HG03565 (cell line): ENCODE measurements at regions not wholly inside any gene's neighbourhood (a gene's known extent, or its start where the extent isn't known, plus 50 kb on each side); places are given as distances from the start of the nearest gene placed in this dataset.
A peak's percentile ranks its signal among the peaks of the same experiment; 100 is the strongest.
"Not testable (repeated sequence)": the region's sequence is repeated elsewhere in the genome, so short reads cannot be mapped to it uniquely, and the experiment has no call there.

ENCODE experiments used
- ATAC-seq: cut with Tn5 transposase; IDR thresholded peaks from one replicate; pipeline ENCODE4 v1.9.1; 2021; ENCODE audit warnings: mild to moderate bottlenecking, moderate library complexity; ENCODE audit not compliant: unreplicated experiment

DNA sequence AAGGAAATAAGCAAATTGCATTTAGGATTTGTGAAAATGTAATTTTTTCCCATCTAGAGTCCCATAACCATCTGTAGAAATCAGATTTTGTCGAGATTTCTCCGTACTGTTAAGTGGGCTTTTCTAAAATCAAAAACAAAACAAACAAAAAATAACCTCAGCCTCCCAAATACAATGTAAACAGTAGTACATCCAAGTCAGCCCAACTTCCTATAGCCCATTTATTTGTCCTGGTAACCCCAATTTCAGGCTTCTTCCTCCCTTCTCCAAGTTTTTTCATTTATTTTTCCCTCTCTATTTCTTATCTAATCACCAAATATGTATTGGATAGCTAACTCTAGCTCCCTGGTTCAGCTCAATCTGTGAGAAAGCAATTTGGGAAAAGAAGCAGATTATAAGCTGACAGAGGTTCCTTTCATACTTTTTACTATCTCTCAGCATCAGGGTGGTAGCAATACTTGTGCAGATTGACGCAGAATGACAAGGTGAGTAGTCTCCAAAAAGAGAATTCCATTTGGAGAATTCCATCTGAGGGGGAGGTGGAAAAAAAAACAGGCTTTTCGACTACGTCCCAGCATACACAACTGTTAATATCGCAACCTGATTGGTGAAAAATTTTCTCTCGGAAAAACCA lies 132.6 kb upstream of the BTN3A2 start:
- no peak for ATAC-seq

DNA sequence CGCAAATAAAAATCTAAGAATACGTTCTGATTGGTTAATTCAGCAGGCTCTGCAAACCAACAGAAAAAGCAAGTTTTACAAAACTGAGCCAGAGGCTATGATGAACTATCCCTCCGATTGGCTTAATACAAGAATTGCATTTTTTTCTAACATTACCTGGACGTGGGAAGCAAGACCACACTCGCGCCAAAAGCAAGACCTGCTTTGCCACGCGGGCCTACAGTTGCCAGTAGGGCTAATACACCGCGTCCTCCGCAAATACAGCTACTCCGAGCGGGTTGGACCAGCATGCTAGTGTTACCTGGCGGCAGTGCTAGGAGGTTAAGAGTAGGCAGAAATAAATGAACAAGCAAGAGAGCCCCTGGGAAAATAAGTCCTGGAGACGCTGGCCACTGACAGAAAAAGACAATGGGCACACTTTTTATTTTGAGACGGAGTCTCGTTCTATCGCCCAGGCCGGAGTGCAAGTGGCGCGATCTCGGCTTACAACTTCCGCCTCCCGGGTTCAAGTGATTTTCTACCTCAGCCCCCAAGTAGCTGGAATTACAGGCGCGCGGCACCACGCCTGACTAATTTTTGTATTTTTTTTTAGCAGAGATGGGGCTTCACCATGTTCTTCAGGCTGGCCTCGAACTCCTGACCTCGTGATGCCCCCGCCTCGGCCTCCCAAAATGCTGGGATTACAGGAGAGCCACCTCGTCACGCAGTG lies 131.9 kb upstream of the BTN3A2 start:
- no peak for ATAC-seq

DNA sequence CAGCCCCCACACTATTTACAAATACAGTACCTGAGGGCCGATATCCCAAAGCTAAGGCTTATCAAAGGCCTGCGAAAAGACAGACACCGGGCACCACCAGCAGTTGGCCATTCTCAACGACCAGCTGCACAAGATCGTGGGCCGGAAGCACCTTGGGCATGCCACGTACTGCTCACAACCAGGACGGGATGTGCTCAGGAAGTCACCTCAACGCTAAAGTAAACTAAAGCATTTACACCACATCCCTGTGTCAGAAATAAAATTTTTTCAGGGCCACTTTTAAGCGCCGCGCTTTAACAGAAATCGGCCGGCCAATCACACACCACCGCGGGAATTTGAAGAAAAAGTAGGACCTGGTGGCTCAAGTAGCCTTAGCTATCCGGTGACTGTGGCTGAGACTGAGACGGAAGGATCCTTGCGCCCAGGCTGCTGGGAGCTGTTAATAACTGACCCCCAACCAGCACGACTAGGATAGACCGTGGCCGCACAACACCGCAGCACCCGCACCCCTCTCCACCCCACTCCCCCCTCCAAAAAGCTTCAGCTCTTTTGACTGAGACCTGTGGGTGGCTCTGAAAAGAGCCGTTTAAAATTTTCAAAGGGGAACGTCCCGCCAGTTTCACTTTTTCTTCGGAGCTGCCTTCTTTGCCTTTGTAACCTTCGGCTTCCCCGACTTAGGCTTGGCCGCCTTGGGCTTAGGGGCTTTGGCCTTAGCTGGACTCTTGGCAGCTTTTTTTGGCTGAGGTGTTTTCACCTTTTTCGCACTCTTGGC lies 131.2 kb upstream of the BTN3A2 start:
- ATAC-seq = no peak

DNA sequence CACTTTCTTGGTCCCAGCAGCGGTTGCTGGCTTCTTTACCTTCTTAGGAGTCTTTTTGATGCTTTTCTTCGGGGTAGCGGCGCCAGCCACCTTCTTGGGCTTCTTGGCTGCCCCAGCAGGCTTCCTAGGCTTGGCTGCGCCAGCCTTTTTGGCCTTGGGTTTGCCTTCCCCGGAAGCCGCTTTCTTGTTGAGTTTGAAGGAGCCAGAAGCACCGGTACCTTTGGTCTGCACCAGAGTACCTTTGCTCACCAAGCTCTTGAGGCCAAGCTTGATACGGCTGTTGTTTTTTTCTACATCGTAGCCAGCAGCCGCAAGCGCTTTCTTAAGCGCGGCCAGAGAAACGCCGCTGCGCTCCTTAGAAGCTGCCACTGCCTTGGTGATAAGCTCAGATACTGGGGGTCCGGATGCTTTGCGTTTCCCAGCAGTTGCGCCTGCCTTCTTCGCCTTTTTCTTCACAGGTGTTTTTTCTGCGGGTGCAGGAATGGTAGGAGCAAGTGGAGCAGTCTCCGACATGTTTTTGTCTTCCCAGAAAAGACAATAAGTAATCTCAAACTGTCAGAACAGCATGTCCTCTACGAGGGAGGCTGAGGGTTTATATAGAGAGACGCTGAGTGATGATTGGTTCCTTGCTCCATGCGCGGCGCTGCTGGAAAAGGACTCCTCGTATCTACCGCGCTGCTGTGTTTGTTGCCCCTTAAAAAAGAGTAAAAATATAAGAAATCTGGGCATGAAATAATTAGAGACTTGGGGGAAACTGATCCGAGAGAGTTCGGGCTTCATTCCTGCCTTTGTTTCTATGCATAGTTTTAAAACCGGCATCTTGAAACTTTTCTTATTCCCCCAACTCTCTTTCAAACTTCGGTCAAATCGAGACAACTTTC lies 130.3 kb upstream of the BTN3A2 start:
- no peak for ATAC-seq

DNA sequence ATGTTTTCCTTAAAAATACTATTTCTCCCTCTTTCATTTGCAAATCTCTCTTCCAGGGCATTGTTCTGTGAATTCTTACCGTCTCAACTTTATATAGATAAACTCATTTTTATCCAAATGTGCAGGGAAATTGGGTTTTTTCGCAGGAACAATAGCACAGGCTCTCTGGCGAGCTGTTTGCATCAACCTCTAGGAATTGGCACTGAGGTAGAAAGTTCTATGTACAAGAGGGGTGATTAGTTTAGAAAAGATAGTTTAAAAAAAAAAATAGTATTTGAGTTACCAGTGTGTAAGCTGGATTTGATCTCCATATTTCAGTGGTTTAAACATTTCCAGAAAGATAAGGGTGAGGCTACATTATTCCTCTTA lies 129.7 kb upstream of the BTN3A2 start:
- ATAC-seq = no peak

DNA sequence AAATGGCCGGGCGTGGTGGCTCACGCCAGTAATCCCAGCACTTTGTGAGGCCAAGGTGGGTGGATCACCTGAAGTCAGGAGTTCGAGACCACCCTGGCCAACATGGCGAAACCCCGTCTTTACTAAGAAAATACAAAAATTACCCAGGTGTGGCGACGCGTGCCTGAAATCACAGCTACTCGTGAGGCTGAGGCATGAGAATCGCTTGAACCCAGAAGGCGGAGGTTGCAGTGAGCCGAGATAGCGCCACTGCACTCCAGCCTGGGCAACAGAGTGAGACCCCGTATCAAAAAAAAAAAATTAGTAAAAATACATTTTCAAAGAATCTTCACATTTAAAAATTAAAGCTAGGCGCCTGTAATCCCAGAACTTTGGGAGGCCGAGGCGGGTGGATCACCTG lies 125.6 kb upstream of the BTN3A2 start:
- not testable (repeated sequence) for ATAC-seq

DNA sequence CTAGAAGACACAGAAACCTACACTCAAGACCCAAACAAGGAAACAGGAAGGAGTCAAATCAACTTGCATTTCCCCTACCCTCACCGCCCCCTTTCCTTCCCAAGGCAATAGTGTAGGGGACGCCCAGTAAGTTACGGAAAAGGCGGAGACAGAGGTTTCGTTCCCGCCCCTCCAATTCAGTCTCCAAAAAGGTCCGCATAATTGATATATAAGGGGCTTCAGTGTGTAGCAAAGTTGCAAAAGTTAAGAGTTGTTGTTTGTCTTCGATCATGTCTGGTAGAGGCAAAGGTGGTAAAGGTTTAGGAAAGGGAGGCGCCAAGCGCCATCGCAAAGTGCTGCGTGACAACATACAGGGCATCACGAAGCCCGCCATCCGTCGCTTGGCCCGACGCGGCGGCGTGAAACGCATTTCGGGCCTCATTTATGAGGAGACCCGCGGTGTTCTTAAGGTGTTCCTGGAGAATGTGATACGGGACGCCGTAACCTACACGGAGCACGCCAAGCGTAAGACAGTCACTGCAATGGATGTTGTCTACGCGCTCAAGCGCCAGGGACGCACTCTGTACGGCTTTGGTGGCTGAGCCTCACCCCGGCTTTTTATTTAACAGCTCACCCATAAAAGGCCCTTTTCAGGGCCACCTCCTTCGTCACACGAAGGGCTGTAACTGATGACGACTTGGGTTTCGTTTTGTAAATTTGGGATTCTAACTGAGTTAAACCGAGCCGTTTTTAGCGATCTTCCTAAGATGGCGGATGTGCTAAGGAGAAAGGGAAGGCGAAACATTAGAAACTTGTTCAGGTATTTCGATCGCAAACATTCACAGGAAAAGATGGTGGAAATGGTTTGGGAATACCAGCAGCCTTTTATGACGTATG lies 124.6 kb upstream of the BTN3A2 start:
- peak; percentile 49 for ATAC-seq

DNA sequence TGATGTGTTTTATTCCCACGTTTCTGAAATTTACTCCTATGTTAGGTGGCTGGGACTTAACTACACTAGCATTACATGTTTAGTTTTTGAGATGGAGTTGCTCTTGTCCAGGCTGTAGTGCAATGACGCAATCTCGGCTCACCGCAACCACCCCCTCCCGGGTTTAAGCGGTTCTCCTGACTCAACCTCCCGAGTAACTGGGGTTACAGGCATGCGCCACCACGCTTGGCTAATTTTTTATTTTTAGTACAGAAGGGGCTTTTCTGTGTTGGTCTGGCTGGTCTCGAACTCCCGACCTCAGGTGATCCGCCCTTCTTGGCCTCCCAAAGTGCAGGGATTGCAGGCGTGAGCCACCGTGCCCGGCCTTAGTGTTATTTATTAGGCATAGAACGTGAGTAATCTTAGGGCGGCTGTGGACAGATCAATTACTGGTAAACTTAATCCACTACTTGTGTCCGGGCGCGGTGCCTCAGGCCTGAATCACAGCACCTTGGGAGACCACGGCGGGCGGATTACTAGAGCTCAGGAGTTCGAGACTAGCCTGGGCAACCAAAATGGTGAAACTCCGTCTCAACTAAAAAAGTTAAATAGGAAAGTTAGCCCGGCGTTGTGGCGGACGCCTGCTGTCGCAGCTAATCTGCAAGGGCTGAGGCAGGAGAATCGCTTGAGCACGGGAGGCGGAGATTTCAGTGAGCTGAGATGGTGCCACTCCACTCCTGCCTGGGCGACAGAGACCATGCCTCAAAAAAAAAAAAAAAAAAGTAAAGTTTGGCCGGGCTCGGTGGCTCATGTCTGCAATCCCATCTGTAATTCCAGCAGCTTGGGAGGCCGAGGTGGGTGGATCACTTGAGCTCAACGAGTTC lies 123.7 kb upstream of the BTN3A2 start:
- peak; percentile 9 for ATAC-seq

DNA sequence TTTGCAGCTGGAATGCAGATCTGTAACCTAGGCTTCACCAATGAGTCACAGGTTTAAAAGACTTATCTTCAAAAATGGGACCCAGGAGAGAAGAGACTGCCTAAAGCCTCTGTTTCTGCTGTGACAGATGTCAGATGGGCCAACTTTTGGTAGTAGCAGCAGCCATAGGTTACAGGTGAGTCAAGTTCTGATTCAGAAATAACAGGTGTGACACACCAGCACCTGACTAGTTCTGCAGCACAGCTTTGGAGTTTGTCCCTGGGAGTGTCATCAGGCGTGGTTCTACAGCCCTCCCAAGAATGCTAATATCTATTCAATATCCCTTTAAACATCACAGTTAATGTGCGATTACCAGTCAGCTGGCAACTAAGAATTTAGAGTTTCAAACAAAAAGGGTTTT lies 121.9 kb upstream of the BTN3A2 start:
- ATAC-seq = no peak

DNA sequence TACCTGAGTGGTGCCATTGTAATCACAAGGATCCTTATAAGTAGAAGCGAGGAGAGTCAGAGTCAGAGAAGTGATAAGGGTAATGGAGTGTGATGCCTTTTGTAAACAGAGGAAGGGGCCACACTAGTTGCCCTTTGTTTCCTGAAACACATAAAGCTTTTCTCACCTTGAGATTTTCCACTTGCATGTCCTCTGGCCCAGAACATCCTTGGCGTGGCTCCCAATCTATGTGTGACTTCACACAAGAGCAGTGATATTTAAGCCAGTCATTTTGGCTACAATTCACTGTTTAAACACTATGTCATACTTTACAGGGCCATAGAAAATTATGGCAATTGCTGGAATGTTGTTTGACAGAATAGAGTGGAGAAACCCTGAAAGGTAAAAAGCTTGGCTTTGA lies 121.2 kb upstream of the BTN3A2 start:
- ATAC-seq = no peak

DNA sequence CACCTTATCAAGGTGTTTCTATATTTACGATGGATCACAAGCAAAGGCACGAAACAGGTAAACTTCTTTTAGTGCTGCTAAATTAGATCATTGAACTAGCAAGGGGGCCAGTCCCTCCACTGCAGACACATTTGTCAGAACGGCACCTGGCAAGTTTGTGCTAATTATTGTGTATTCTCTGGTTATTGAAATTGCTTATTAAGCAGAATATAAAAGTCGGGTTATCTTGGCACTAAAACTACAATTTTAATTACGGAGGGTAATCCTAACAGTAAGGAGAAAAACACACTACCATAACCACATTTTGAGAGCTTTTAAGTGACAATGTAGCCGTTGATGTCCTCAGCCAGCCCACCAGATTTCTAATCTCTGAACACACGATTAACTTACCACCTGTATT lies 118.9 kb upstream of the BTN3A2 start:
- no peak for ATAC-seq

DNA sequence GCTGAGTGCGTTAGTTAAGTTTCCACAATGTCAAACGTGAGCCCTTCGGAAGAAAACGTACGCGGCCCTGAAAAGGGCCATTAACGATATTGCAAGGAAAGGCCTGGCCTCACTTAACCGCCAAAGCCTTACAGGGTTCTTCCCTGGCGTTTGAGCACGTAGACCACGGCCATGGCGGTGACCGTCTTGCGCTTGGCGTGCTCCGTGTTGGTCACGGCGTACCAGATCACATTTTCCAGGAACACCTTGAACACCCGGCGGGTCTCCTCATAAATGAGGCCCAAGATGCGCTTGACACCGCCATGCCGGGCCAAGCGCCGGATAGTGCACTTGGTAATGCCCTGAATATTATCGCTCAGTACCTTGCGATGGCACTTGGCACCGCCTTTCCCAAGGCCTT lies 118.4 kb upstream of the BTN3A2 start:
- no peak for ATAC-seq

DNA sequence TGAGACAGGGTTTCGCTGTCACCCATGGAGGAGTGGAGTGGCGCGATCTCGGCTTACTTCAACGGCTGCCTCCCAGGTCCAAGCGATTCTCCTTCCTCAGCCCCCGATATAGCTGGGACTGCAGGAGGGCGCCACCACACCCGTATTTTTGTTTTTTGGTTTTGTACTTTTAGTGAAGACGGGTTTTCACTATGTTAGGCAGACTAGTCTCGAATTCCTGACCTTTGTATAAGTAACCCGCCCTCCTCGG lies 115.4 kb upstream of the BTN3A2 start:
- ATAC-seq = no peak

DNA sequence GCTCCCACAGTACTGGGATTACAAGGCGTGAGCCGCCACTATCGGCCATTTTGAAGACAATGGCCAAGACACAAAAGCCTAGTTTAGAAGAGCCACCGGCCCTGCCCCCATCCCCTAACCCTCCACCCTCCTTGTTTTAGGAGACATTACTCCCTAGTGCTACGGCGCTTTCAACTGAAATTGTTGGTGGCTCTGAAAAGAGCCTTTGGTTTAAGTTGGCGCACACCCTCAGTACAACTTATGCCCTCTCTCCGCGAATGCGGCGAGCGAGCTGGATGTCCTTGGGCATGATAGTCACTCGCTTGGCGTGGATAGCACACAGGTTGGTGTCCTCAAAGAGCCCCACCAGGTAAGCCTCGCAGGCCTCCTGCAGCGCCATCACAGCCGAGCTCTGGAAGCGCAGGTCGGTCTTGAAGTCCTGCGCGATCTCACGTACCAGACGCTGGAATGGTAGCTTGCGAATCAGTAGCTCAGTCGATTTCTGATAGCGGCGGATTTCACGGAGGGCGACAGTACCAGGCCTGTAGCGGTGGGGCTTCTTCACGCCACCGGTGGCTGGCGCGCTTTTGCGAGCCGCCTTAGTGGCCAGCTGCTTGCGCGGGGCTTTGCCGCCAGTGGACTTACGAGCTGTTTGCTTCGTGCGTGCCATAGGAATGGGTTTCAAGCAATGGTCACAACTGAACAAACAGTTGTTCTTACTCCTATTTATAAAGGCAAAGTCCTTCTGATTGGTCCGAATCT lies 114.9 kb upstream of the BTN3A2 start:
- no peak for ATAC-seq

DNA sequence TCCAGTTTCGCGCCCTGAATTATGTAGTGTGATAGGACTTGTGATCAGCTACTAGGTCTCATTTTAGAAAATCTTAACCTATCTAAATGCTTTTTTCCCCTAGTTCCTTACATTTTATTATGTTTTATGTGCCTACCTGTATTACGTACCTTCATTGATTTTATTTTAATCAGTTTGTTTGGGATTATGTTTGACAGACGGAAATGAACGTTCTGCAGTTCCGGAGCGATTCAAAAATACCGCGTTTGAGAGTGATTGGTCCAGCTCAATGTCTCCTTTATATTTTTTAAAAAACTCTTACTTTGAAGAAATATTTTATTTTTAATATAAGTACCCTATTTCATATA lies 114.3 kb upstream of the BTN3A2 start:
- ATAC-seq = no peak

DNA sequence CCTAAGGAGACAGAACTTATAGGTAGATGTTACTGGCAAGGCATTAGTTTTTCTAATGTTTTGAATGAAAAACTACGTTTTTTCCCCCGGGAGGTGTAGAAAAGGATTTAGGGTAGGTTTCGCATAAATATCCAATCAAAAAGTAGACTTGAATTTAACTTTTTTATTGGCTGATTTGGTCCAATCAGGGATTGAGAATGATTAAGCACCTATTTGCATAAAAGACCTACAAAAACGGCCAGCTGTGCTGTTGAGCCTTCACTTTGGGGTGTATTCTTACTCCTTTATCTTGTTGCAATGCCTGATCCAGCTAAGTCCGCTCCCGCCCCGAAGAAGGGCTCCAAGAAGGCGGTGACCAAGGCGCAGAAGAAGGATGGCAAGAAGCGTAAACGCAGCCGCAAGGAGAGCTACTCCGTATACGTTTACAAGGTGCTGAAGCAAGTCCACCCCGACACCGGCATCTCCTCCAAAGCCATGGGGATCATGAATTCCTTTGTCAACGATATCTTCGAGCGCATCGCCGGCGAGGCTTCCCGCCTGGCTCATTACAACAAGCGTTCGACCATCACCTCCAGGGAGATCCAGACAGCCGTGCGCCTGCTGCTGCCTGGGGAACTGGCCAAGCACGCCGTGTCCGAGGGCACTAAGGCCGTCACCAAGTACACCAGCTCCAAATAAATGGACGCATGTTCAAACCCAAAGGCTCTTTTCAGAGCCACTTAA lies 113.5 kb upstream of the BTN3A2 start:
- ATAC-seq = peak; percentile 38

DNA sequence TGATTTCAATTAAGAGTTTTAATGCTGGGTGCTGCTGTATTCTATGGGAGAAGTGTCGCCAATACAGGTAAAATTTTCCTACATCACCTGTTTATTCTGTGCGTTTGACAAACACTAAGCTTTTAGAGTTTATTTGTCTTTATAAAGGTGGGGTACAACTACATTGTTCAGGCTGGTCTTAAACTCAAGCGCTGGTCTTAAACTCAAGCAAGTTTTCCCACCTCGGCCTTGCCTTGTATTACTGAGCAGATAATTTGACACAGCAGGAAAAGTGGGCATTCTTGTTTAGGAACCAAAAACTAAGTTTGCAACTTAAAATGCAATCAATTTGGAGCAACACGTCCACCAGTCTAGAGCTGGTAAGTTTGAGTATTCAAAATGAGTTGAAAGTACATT lies 112.9 kb upstream of the BTN3A2 start:
- ATAC-seq = no peak

DNA sequence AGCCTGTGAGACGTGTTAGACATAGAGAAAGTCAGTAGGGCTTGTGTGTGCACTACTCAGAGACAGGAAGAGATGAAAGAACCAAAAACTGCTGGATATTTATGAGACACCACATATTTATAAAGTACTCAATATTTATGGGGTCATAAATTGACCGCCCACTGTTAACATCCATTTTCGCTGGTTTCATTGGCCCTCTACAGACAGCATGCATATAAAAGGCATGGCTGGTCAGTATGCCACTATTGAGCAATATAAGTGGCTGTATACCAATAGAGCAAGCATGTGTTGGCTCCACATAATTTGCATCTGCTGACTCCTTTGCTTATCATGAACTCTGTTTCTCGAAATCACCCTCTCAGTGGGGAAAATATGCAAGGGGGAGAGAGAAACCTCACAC lies 110.3 kb upstream of the BTN3A2 start:
- ATAC-seq = no peak
